WERI-Rb-1 (cell line): ENCODE measurements at regions not wholly inside any gene's neighbourhood (a gene's known extent, or its start where the extent isn't known, plus 50 kb on each side); places are given as distances from the start of the nearest gene placed in this dataset.

Experiments used
- DNase-seq: peaks from one replicate; pipeline ENCODE4 v3.0.0-alpha.2; 2020
- H3K27ac ChIP-seq: fragments of 250-450 bp; sonication (Bioruptor Pico); 2 replicates; pipeline ENCODE4 v1.5.1; 2020; ENCODE audit warnings: mild to moderate bottlenecking, moderate library complexity
- H3K27me3 ChIP-seq: fragments of 250-450 bp; sonication (Bioruptor Pico); 2 replicates; pipeline ENCODE4 v1.5.1; 2021; ENCODE audit warnings: mild to moderate bottlenecking, low read depth, moderate library complexity; ENCODE audit not compliant: insufficient read depth, severe bottlenecking
- H3K36me3 ChIP-seq: fragments of 250-450 bp; sonication (Bioruptor Pico); 2 replicates; pipeline ENCODE4 v1.5.1; 2020; ENCODE audit warnings: mild to moderate bottlenecking, moderate library complexity
- H3K4me3 ChIP-seq: 2 replicates; pipeline ENCODE4 v1.5.1; 2011; ENCODE audit warnings: low read depth, mild to moderate bottlenecking, control low read depth, low read length
- H3K9me3 ChIP-seq: fragments of 250-450 bp; sonication (Bioruptor Pico); 2 replicates; pipeline ENCODE4 v1.5.1; 2021; ENCODE audit warnings: mild to moderate bottlenecking, moderate library complexity; ENCODE audit not compliant: severe bottlenecking
- TF ChIP-seq, protein P1 (sequence below): IDR thresholded peaks from 2 replicates; pipeline ENCODE4 v1.5.1; 2011; ENCODE audit warnings: low read depth, mild to moderate bottlenecking, control low read depth, inconsistent platforms, low read length

GRCh38 chrX:121163443-121163842 is 116.0 kb downstream of the GLUD2 start:
- Histone ChIP-seq H3K27me3 (peaks cover 28% of the 10 kb centered on the region), H3K27ac (no peak overlapping the region), H3K9me3 (no peaks in the 10 kb centered on the region), H3K4me3 (no peak overlapping the region), H3K36me3 (no peaks in the 10 kb centered on the region)
- no peak for DNase-seq
- TF ChIP-seq, protein P1, sequence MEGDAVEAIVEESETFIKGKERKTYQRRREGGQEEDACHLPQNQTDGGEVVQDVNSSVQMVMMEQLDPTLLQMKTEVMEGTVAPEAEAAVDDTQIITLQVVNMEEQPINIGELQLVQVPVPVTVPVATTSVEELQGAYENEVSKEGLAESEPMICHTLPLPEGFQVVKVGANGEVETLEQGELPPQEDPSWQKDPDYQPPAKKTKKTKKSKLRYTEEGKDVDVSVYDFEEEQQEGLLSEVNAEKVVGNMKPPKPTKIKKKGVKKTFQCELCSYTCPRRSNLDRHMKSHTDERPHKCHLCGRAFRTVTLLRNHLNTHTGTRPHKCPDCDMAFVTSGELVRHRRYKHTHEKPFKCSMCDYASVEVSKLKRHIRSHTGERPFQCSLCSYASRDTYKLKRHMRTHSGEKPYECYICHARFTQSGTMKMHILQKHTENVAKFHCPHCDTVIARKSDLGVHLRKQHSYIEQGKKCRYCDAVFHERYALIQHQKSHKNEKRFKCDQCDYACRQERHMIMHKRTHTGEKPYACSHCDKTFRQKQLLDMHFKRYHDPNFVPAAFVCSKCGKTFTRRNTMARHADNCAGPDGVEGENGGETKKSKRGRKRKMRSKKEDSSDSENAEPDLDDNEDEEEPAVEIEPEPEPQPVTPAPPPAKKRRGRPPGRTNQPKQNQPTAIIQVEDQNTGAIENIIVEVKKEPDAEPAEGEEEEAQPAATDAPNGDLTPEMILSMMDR, result no peak

DNA sequence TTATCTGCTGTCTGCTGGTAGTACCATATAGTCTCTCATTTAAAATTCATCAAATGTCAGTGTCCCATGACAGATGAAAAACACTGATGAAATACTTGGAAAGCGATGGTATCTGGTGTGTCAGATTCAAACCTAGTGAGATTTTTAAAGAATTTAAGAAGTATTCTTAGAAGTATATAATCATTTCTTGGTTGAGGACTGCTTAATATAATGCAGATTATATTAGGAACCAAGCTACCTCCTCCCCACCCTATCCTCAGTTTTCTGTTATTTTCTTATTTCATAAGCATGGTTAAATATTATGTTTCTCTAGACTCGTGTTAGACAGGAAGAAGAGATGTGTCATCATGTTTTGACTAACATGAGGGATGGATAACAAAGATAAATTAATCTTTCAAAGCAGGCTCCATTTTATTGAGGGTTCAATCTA is 118.5 kb downstream of the GLUD2 start:
- Histone ChIP-seq H3K36me3 (no peaks in the 10 kb centered on the region), H3K4me3 (no peak overlapping the region), H3K27me3 (peaks cover 24% of the 10 kb centered on the region), H3K27ac (no peak overlapping the region), H3K9me3 (no peaks in the 10 kb centered on the region)
- DNase-seq, result no peak
- TF ChIP-seq, protein P1, result no peak

GRCh38 chrX:121169099-121170035 is 122.0 kb downstream of the GLUD2 start:
- Histone ChIP-seq H3K9me3 (no peaks in the 10 kb centered on the region), H3K4me3 (no peak overlapping the region), H3K27me3 (peaks cover 21% of the 10 kb centered on the region), H3K36me3 (no peaks in the 10 kb centered on the region), H3K27ac (no peak overlapping the region)
- TF ChIP-seq, protein P1, result no peak
- DNase-seq, result no peak

- Histone ChIP-seq H3K27ac (no peak overlapping the region), H3K4me3 (no peak overlapping the region), H3K36me3 (no peaks in the 10 kb centered on the region), H3K9me3 (no peaks in the 10 kb centered on the region), H3K27me3 (peaks cover 15% of the 10 kb centered on the region)
- no peak for DNase-seq
- TF ChIP-seq, protein P1, result no peak
Observed at GRCh38 chrX:121172703-121173102, 125.3 kb downstream of the GLUD2 start.

- Histone ChIP-seq H3K9me3 (no peaks in the 10 kb centered on the region), H3K36me3 (no peaks in the 10 kb centered on the region), H3K27ac (no peak overlapping the region), H3K27me3 (peaks cover 13% of the 10 kb centered on the region), H3K4me3 (no peak overlapping the region)
- DNase-seq, result no peak
- TF ChIP-seq, protein P1, result no peak
Observed at GRCh38 chrX:121179972-121180371, 132.6 kb downstream of the GLUD2 start.

- H3K9me3 ChIP-seq, result no peaks in the 10 kb centered on the region
- no peak overlapping the region for H3K4me3 ChIP-seq
- no peaks in the 10 kb centered on the region for H3K36me3 ChIP-seq
- peaks cover 29% of the 10 kb centered on the region for H3K27me3 ChIP-seq
- TF ChIP-seq, protein P1, result no peak
- no peak for DNase-seq
- no peak overlapping the region for H3K27ac ChIP-seq
Observed at GRCh38 chrX:121191779-121192178, 144.4 kb downstream of the GLUD2 start.
